SH-SY5Y (cell line): ENCODE measurements at regions not wholly inside any gene's neighbourhood (a gene's known extent, or its start where the extent isn't known, plus 50 kb on each side); places are given as distances from the start of the nearest gene placed in this dataset.

ENCODE experiments used
- GATA2 ChIP-seq: IDR thresholded peaks from 2 replicates; pipeline ENCODE4 v1.6.1; 2011; ENCODE audit warnings: mild to moderate bottlenecking, low read depth, low read length
- GATA3 ChIP-seq: IDR thresholded peaks from 2 replicates; pipeline ENCODE4 v1.6.1; 2011; ENCODE audit warnings: low read depth, mild to moderate bottlenecking, low read length, moderate library complexity

DNA sequence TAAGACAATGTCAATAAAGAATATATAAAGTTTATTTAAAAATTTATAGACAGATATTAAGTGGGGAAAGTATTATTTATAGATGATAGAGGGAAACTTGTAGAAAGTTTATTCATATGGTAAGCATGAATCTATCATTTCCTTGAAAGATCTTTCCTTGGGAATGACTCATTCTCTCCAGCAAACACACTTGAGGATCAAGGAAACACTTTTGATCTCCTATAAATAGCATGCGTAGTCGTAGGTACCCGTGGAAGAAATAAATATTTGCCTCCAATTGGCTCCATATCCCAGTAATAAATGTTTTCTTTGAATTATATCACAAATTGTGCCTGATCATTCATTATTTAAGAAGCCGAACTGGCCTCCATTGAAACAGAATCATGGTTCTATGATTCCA is 483.4 kb downstream of the RNF144A start:
- TF ChIP-seq GATA3 (no peak), GATA2 (no peak)
